Loucy (cell line): ENCODE measurements at regions not wholly inside any gene's neighbourhood (a gene's known extent, or its start where the extent isn't known, plus 50 kb on each side); places are given as distances from the start of the nearest gene placed in this dataset.

Source experiments
- H2AFZ ChIP-seq: fragments of 200-600 bp; sonication (generic); 2 replicates; pipeline ENCODE4 v1.6.0; 2016; ENCODE audit warnings: antibody characterized with exemption, mild to moderate bottlenecking, low read length, moderate library complexity
- H3F3A ChIP-seq: fragments of 200-600 bp; 2 replicates; pipeline ENCODE4 v1.6.0; 2016; ENCODE audit warnings: antibody characterized with exemption, low read depth, mild to moderate bottlenecking
- H3K27me3 ChIP-seq: fragments of 200-600 bp; sonication (generic); 2 replicates; pipeline ENCODE4 v1.6.1; 2014; ENCODE audit warnings: low read length, mild to moderate bottlenecking; ENCODE audit not compliant: insufficient read depth, poor library complexity, severe bottlenecking
- H3K36me3 ChIP-seq: fragments of 200-600 bp; sonication (generic); 2 replicates; pipeline ENCODE4 v1.6.1; 2016; ENCODE audit warnings: low read length; ENCODE audit not compliant: insufficient read depth
- H3K4me1 ChIP-seq: fragments of 200-600 bp; sonication (generic); 2 replicates; pipeline ENCODE4 v1.5.1; 2014; ENCODE audit warnings: low read length, mild to moderate bottlenecking; ENCODE audit not compliant: insufficient read depth, poor library complexity, severe bottlenecking
- H3K4me2 ChIP-seq: fragments of 200-600 bp; sonication (generic); 2 replicates; pipeline ENCODE4 v1.6.0; 2014; ENCODE audit warnings: antibody characterized with exemption, low read length, low read depth, mild to moderate bottlenecking; ENCODE audit not compliant: poor library complexity, severe bottlenecking
- H3K4me3 ChIP-seq: fragments of 200-600 bp; sonication (generic); 2 replicates; pipeline ENCODE4 v1.5.1; 2014; ENCODE audit warnings: low read length, mild to moderate bottlenecking, mixed read lengths; ENCODE audit not compliant: poor library complexity, severe bottlenecking
- H3K79me2 ChIP-seq: fragments of 200-600 bp; sonication (generic); 2 replicates; pipeline ENCODE4 v1.6.1; 2014; ENCODE audit warnings: low read length; ENCODE audit not compliant: insufficient read depth
- H3K9ac ChIP-seq: fragments of 200-600 bp; sonication (generic); 2 replicates; pipeline ENCODE4 v1.6.0; 2014; ENCODE audit warnings: mild to moderate bottlenecking, low read depth, low read length, moderate library complexity; ENCODE audit not compliant: poor library complexity, severe bottlenecking
- H3K9me2 ChIP-seq: fragments of 200-600 bp; sonication (generic); replicated peaks from 2 replicates; pipeline ENCODE4 v1.6.1; 2016; ENCODE audit warnings: low read depth, low read length, mixed read lengths
- H3K9me3 ChIP-seq: fragments of 200-600 bp; sonication (generic); 2 replicates; pipeline ENCODE4 v1.6.1; 2014; ENCODE audit warnings: mild to moderate bottlenecking, antibody characterized with exemption, low read length, low read depth; ENCODE audit not compliant: insufficient read depth
- H4K20me1 ChIP-seq: fragments of 200-600 bp; sonication (generic); 2 replicates; pipeline ENCODE4 v1.6.0; 2014; ENCODE audit warnings: antibody characterized with exemption, low read length, mild to moderate bottlenecking; ENCODE audit not compliant: insufficient read depth, poor library complexity, severe bottlenecking
- EZH2phosphoT487 ChIP-seq: fragments of 200-600 bp; IDR thresholded peaks from 2 replicates; pipeline ENCODE4 v1.6.1; 2018; ENCODE audit warnings: antibody characterized with exemption, mild to moderate bottlenecking, moderate library complexity, borderline replicate concordance
- TF ChIP-seq, protein P1 (sequence below): fragments of 200-600 bp; sonication (generic); conservative IDR thresholded peaks from 2 replicates; pipeline ENCODE4 v1.5.1; 2014; ENCODE audit warnings: mild to moderate bottlenecking, antibody characterized with exemption, low read length

- Histone ChIP-seq H3K27me3 (no peaks in the 10 kb centered on the region), H3K9ac (no peak overlapping the region), H3K9me2 (no peaks in the 10 kb centered on the region), H3K4me1 (peaks cover 11% of the 10 kb centered on the region), H3K79me2 (no peaks in the 10 kb centered on the region), H3K36me3 (no peaks in the 10 kb centered on the region), H3F3A (no peaks in the 10 kb centered on the region), H4K20me1 (no peaks in the 10 kb centered on the region), H3K4me3 (no peak overlapping the region), H3K4me2 (no peak overlapping the region), H3K9me3 (no peaks in the 10 kb centered on the region), H2AFZ (no peak overlapping the region)
- TF ChIP-seq, protein P1, sequence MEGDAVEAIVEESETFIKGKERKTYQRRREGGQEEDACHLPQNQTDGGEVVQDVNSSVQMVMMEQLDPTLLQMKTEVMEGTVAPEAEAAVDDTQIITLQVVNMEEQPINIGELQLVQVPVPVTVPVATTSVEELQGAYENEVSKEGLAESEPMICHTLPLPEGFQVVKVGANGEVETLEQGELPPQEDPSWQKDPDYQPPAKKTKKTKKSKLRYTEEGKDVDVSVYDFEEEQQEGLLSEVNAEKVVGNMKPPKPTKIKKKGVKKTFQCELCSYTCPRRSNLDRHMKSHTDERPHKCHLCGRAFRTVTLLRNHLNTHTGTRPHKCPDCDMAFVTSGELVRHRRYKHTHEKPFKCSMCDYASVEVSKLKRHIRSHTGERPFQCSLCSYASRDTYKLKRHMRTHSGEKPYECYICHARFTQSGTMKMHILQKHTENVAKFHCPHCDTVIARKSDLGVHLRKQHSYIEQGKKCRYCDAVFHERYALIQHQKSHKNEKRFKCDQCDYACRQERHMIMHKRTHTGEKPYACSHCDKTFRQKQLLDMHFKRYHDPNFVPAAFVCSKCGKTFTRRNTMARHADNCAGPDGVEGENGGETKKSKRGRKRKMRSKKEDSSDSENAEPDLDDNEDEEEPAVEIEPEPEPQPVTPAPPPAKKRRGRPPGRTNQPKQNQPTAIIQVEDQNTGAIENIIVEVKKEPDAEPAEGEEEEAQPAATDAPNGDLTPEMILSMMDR: no peak
- no peak for TF ChIP-seq EZH2phosphoT487
Observed at GRCh38 chr19:30088567-30088966, 146.5 kb downstream of the URI1 start.

DNA sequence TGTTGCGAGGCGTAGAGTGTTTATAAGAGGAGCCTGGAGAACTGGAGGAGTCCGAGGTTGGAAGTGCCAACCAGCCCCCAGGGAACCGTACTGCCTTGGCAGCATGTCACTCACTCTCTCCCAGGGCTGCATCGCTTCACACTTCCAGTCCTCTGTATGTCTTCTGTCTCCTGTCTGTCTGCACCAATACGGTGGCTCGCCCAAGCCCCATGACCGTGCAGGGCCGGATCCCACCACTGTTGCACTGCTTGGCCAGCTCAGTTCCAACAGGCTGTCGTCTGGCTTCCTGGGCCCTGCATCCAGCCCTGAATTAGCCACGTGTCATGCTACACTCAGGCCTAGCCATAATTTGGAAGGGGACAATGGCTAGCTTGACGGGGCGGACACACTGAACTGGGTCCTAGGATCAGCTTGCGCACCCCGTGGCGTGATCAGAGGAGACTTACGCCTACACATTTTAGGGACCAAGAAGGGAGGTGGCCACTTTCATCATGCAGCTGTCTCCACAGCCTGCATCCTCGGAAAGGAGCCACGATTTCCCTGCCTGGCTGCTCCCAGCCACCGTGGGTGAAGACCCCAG lies 147.1 kb downstream of the URI1 start:
- Histone ChIP-seq H4K20me1 (no peaks in the 10 kb centered on the region), H2AFZ (no peak overlapping the region), H3K36me3 (no peaks in the 10 kb centered on the region), H3K9me2 (no peaks in the 10 kb centered on the region), H3K9ac (no peak overlapping the region), H3F3A (no peaks in the 10 kb centered on the region), H3K27me3 (no peaks in the 10 kb centered on the region), H3K4me1 (peaks cover 11% of the 10 kb centered on the region), H3K4me2 (no peak overlapping the region), H3K79me2 (no peaks in the 10 kb centered on the region), H3K9me3 (no peaks in the 10 kb centered on the region), H3K4me3 (no peak overlapping the region)
- no peak for TF ChIP-seq EZH2phosphoT487
- TF ChIP-seq, protein P1: no peak

GRCh38 chr19:30090476-30090875 lies 148.4 kb downstream of the URI1 start:
- H3K27me3 ChIP-seq: no peaks in the 10 kb centered on the region
- no peaks in the 10 kb centered on the region for H3K79me2 ChIP-seq
- no peaks in the 10 kb centered on the region for H3K9me2 ChIP-seq
- no peaks in the 10 kb centered on the region for H3K36me3 ChIP-seq
- H3K4me2 ChIP-seq: no peak overlapping the region
- no peaks in the 10 kb centered on the region for H4K20me1 ChIP-seq
- no peak overlapping the region for H3K9ac ChIP-seq
- H3F3A ChIP-seq: no peaks in the 10 kb centered on the region
- H3K9me3 ChIP-seq: no peaks in the 10 kb centered on the region
- no peak overlapping the region for H3K4me3 ChIP-seq
- H3K4me1 ChIP-seq: peaks cover 6% of the 10 kb centered on the region
- no peak overlapping the region for H2AFZ ChIP-seq
- TF ChIP-seq, protein P1: no peak
- TF ChIP-seq EZH2phosphoT487: no peak
